ENCODE measurements at regions not wholly inside any gene's neighbourhood (a gene's known extent, or its start where the extent isn't known, plus 50 kb on each side); places are given as distances from the start of the nearest gene placed in this dataset.
"Not testable (repeated sequence)": the region's sequence is repeated elsewhere in the genome, so short reads cannot be mapped to it uniquely, and the experiment has no call there.

DNA sequence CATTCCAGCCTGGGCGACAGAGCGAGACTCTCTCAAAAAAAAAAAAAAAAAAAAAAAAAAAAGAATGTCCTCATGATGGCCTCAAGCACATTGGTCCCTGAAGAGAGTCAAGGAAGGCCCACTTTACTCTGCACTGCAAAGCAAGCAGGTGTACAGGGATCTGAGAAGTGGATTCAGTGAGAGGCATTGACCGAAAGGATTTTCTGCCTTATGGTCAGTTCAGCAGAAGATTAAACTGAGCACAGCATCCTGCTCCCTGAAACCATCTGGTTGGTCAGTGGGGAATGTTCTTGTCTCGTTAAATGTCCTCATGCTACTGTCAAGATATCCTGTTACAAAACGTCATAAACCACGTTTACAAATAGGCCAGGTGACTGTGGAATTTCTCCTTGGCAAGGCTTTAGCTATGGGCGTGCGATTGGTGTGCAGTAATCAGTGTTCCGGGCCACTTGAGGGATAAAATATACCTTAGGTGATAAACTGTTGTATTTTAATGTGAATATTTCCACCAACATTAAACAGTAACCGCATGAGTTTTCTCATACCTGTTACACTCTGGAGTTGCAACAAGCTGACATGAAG lies 195.0 kb downstream of the ADRA2C start:
- DNase-seq (ENCODE audit: low spot score): not testable (repeated sequence)

GRCh38 chr4:3964572-3965278 lies 198.5 kb downstream of the ADRA2C start:
- DNase-seq (ENCODE audit: low spot score): not testable (repeated sequence)

DNA sequence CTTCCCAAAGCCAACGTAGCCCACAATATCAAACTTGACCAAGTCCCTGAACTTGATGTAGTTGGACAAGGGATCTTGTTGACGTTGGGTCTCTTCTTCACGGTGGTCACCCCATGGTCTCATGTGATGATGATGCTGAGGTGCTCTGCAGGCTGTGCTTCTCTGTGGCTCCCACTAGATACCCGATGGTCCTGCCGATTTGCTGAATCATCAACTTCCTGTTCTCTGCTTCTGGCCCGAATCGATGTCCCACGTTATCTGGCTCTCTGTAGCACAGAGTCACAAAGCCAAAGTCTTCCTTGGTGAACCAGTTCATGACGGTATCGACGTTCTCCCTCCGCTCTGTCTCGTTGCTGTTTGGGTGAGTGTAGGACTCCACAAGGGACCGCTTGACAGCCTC lies 201.0 kb downstream of the ADRA2C start:
- DNase-seq (ENCODE audit: low spot score): not testable (repeated sequence)

- DNase-seq (ENCODE audit: low spot score): not testable (repeated sequence)
Observed at GRCh38 chr4:3972626-3973025, 206.4 kb downstream of the ADRA2C start.

DNA sequence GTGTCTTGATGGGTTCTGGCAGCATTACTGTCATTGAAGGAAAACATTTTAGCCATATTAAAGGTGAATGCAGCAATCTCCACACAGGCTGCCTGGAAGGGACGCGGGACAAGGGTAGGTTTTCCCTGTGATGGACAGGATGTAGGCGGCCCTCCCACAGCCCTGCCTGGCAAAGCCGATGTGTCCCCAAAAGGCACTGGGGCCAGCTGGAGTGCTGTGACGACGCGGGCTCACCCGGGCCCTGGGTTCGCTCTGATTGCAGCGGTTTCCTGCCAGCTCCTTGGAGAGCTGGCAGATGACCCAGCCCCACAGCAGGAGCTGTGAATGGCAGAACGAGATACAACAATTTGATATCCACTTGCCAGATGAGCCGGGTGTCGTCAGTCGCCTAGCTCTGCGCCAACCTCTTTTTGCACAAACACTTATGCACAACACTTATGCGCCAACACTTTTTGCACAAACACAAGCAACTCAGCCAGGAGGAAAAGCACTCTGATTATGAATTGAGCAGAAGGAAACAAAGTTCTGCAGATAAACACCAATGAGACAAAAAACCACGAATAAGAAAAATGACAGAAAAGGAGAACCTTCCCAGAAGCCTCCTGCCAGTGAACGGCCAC lies 207.5 kb downstream of the ADRA2C start:
- not testable (repeated sequence) for DNase-seq (ENCODE audit: low spot score)

DNA sequence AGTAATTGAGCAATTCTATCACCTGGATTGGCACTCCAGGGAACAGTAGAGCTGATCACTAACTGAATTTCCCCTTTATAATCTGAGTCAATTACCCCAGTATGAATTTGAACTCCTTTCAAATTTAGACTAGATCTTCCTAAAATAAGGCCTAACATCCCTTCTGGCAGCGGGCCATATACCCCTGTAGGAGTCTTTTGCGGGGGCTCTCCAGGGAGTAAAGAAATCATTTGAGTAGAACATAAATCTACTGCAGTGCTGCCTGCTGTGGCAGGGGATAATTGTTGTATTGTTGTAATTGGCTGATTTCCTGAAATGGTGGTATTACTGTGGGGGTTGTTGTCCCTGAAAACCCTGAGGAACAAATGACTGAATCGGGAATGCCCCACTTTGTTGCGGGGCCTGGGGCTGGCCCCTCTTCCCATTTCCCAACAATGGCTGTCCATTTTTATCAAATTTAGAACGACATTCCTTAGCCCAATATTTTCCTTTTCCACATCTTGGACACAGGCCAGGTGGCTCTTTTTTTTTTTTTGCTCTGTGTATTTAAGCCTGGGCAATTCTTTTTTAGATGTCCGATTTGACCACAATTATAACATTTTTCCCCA lies 217.4 kb downstream of the ADRA2C start:
- DNase-seq (ENCODE audit: low spot score): not testable (repeated sequence)

DNA sequence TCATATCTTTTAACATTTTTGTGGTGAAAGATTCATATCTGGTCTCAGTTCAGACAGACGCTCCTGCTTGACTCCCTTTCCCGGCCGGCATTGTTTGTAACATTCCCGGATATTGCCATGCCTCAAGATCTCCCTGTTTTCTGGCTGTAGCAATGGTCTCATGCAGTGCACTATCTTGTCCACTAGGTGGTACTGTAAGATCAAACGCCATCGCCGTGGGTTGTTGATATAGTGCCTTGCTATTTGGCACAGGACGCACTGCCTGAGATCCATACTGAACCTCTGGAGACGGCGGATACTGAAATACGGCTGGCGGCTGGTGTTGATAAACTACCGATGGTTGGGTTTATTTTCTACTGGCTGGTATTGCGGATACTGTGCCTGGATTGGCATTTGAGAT lies 218.6 kb downstream of the ADRA2C start:
- not testable (repeated sequence) for DNase-seq (ENCODE audit: low spot score)

DNA sequence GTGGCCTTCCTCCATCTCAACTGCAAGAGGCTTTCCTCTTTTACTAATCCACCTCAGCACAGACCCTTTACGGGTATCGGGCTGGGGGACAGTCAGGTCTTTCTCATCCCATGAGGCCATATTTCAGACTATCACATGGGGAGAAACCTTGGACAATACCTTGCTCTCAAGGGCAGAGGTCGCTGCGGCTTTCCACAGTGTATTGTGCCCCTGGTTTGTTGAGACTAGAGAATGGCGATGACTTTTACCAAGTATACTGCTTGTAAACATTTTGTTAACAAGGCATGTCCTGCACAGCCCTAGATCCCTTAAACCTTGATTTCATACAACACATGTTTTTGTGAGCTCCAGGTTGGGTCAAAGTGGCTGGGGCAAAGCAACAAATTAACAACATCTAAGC lies 220.2 kb downstream of the ADRA2C start:
- not testable (repeated sequence) for DNase-seq (ENCODE audit: low spot score)

GRCh38 chr4:3997386-3997785 lies 229.3 kb downstream of the OTOP1 start:
- not testable (repeated sequence) for DNase-seq (ENCODE audit: low spot score)

GRCh38 chr4:4004036-4004435 lies 222.7 kb downstream of the OTOP1 start:
- not testable (repeated sequence) for DNase-seq (ENCODE audit: low spot score)

DNA sequence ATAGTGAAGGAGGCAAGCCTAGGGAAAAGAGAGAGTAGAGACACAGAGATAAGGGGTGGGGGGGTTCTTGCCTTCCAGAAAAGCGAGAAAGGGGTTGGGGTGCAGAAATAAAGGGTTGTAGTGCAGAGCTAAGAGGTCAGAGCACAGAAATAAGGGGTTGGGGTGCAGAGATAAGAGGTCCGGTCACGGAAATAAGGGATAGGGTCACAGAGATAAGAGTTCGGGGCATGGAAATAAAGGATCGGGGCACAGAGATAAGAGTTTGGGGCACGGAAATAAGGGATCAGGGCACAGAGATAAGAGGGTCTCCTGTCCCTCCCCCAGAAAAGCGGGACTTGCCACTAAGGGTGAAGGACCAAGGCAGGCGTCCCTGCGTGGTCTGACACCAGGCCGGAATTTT lies 222.0 kb downstream of the OTOP1 start:
- not testable (repeated sequence) for DNase-seq (ENCODE audit: low spot score)

DNA sequence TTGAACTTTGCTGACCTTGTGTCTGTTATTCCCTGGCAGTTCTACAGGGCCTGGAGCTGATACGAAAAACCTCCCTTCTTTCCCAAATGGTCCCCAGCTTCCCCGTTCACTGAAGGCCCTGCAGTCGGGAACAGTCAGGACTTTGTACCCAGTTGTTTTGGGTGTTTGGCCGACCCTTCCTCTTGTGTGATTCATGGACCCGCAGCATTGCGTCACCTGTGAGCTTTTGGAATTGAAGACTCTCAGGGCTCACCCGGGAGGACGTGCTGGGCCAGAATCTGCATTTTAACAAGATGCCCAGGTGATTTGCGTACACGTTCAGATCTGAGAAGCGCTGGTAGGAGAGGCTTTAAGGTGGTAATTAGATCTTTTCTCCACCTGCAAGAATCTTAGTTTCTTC lies 220.4 kb downstream of the OTOP1 start:
- not testable (repeated sequence) for DNase-seq (ENCODE audit: low spot score)

GRCh38 chr4:4019071-4019470 lies 207.7 kb downstream of the OTOP1 start:
- DNase-seq (ENCODE audit: low spot score): not testable (repeated sequence)

GRCh38 chr4:4021161-4021560 lies 205.6 kb downstream of the OTOP1 start:
- DNase-seq (ENCODE audit: low spot score): not testable (repeated sequence)

- not testable (repeated sequence) for DNase-seq (ENCODE audit: low spot score)
Observed at GRCh38 chr4:4026708-4027107, 200.0 kb downstream of the OTOP1 start.

DNA sequence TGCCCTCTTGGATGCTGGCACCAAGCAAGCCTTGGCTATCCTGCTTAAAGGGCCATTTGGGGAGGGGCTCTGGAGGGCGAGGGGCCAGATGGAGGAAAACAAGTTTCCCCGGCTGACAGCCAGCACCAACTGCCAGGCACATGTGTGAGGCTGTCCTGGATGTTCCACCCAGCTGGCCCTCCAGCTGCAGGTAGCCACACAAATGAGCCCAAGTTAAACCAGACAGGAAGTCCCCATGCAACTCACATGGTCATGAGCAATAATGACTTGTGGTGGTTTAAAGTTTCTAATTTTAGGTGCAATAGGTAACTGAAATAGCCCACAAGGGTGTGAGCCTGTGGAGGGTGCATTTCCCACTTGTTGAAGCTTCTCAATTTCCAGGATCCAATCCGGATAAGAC lies 198.0 kb downstream of the OTOP1 start:
- DNase-seq (ENCODE audit: low spot score): not testable (repeated sequence)

- not testable (repeated sequence) for DNase-seq (ENCODE audit: low spot score)
Observed at GRCh38 chr4:4030509-4030908, 196.2 kb downstream of the OTOP1 start.

GRCh38 chr4:4031446-4032135 lies 195.1 kb downstream of the OTOP1 start:
- not testable (repeated sequence) for DNase-seq (ENCODE audit: low spot score)

DNA sequence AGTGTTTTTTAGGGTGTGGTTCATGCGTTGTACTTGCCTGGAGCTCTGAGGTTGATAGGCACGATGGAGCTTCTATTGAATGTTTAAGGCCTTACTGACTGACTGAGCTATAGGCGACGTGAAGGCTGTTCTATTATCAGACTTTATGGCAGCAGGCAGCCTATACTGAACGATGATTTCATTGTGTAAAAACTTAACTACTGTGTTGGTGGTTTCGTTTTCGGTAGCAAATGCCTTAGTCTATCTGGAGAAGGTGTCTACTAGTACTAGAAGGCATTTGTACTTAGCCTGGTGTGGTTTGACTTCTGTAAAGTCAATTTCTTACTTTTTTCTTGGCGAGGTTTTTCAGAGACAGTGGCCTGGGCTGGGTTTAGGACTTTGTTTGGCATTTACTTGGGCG lies 194.4 kb downstream of the OTOP1 start:
- DNase-seq (ENCODE audit: low spot score): not testable (repeated sequence)

- not testable (repeated sequence) for DNase-seq (ENCODE audit: low spot score)
Observed at GRCh38 chr4:4032801-4033605, 193.7 kb downstream of the OTOP1 start.

GRCh38 chr4:4037399-4038138 lies 189.2 kb downstream of the OTOP1 start:
- DNase-seq (ENCODE audit: low spot score): not testable (repeated sequence)

Data from COLO829 (cell line).